Lower leg skin (tissue), 3 donors: ENCODE measurements at regions not wholly inside any gene's neighbourhood (a gene's known extent, or its start where the extent isn't known, plus 50 kb on each side); places are given as distances from the start of the nearest gene placed in this dataset.

ENCODE experiments used
- POLR2A ChIP-seq, 2 donors: fragments of 450-650 bp; IDR thresholded peaks; one replicate each; pipeline ENCODE4 v1.6.1; 2016 to 2017; ENCODE audit warnings: antibody characterized with exemption in 2 of 2, mild to moderate bottlenecking in 1 of 2, moderate library complexity in 1 of 2
- TF ChIP-seq, protein P1 (sequence below), 3 donors: fragments of 450-650 bp; IDR thresholded peaks; one replicate each; pipeline ENCODE4 v1.5.1; 2016; ENCODE audit warnings: antibody characterized with exemption in 3 of 3, mild to moderate bottlenecking in 3 of 3, moderate library complexity in 2 of 3

- no peak for TF ChIP-seq POLR2A (IDR thresholded peaks at IDR 0.05)
- TF ChIP-seq, protein P1, sequence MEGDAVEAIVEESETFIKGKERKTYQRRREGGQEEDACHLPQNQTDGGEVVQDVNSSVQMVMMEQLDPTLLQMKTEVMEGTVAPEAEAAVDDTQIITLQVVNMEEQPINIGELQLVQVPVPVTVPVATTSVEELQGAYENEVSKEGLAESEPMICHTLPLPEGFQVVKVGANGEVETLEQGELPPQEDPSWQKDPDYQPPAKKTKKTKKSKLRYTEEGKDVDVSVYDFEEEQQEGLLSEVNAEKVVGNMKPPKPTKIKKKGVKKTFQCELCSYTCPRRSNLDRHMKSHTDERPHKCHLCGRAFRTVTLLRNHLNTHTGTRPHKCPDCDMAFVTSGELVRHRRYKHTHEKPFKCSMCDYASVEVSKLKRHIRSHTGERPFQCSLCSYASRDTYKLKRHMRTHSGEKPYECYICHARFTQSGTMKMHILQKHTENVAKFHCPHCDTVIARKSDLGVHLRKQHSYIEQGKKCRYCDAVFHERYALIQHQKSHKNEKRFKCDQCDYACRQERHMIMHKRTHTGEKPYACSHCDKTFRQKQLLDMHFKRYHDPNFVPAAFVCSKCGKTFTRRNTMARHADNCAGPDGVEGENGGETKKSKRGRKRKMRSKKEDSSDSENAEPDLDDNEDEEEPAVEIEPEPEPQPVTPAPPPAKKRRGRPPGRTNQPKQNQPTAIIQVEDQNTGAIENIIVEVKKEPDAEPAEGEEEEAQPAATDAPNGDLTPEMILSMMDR (IDR thresholded peaks at IDR 0.05) = no peak
These were observed 179.7 kb downstream of the ANKRD30B start for GRCh38 chr18:14927701-14928100.
